Neural cell (in vitro differentiated cells): ENCODE measurements at regions not wholly inside any gene's neighbourhood (a gene's known extent, or its start where the extent isn't known, plus 50 kb on each side); places are given as distances from the start of the nearest gene placed in this dataset.

ENCODE experiments used
- H2AFZ ChIP-seq: fragments of 200-600, 300-800 bp; sonication (generic), shearing (Covaris generic); 2 replicates; pipeline ENCODE4 v1.6.0; 2014; ENCODE audit warnings: low read depth, mild to moderate bottlenecking, antibody characterized with exemption, low read length, moderate library complexity
- H3F3A ChIP-seq: fragments of 200-600 bp; shearing (Covaris generic); 2 replicates; pipeline ENCODE4 v1.6.1; 2016; ENCODE audit warnings: mild to moderate bottlenecking, moderate library complexity, mixed read lengths, antibody characterized with exemption, low read length; ENCODE audit not compliant: insufficient read depth, poor library complexity, severe bottlenecking
- H3K27ac ChIP-seq: fragments of 200-600, 300-800 bp; sonication (generic), shearing (Covaris generic); 2 replicates; pipeline ENCODE4 v1.5.1; 2014; ENCODE audit warnings: mild to moderate bottlenecking, low read length, moderate library complexity
- H3K27me3 ChIP-seq: fragments of 300-800, 200-600 bp; sonication (generic), shearing (Covaris generic); 2 replicates; pipeline ENCODE4 v1.6.0; 2014; ENCODE audit warnings: mild to moderate bottlenecking, low read depth, low read length, moderate library complexity; ENCODE audit not compliant: insufficient read depth
- H3K36me3 ChIP-seq: fragments of 300-800, 200-600 bp; sonication (generic), shearing (Covaris generic); 2 replicates; pipeline ENCODE4 v1.5.1; 2014; ENCODE audit warnings: mild to moderate bottlenecking, antibody characterized with exemption, low read length, moderate library complexity; ENCODE audit not compliant: insufficient read depth
- H3K4me2 ChIP-seq: fragments of 300-800, 200-600 bp; sonication (generic), shearing (Covaris generic); 2 replicates; pipeline ENCODE4 v1.6.0; 2014; ENCODE audit warnings: mild to moderate bottlenecking, low read length
- H3K4me3 ChIP-seq: fragments of 300-800, 200-600 bp; sonication (generic), shearing (Covaris generic); 2 replicates; pipeline ENCODE4 v1.5.1; 2014; ENCODE audit warnings: mild to moderate bottlenecking, low read length, moderate library complexity
- H3K79me2 ChIP-seq: fragments of 200-600 bp; shearing (Covaris generic); replicated peaks from 2 replicates; pipeline ENCODE4 v1.6.0; 2014; ENCODE audit warnings: mild to moderate bottlenecking, low read length, moderate library complexity; ENCODE audit not compliant: insufficient read depth
- H3K9ac ChIP-seq: fragments of 300-800, 200-600 bp; sonication (generic), shearing (Covaris generic); 2 replicates; pipeline ENCODE4 v1.6.1; 2016; ENCODE audit warnings: mild to moderate bottlenecking, low read length, mixed read lengths
- H3K9me2 ChIP-seq: fragments of 200-600 bp; shearing (Covaris generic); 2 replicates; pipeline ENCODE4 v1.6.1; 2016; ENCODE audit warnings: mild to moderate bottlenecking, low read length, mixed read lengths; ENCODE audit not compliant: insufficient read depth
- H3K9me3 ChIP-seq: fragments of 200-600, 300-800 bp; sonication (generic), shearing (Covaris generic); 2 replicates; pipeline ENCODE4 v1.6.1; 2016; ENCODE audit warnings: mild to moderate bottlenecking, mixed run types, low read length, moderate library complexity, mixed read lengths
- H4K20me1 ChIP-seq: fragments of 200-600 bp; shearing (Covaris generic); 2 replicates; pipeline ENCODE4 v1.6.1; 2016; ENCODE audit warnings: mild to moderate bottlenecking, mixed run types; ENCODE audit not compliant: insufficient read depth
- CTCF ChIP-seq: fragments of 450-650 bp; IDR thresholded peaks from 2 replicates; pipeline ENCODE4 v1.5.1; 2014; ENCODE audit warnings: antibody characterized with exemption, mild to moderate bottlenecking, moderate library complexity; ENCODE audit not compliant: poor library complexity, severe bottlenecking
- EP300 ChIP-seq: fragments of 450-650 bp; conservative IDR thresholded peaks from 2 replicates; pipeline ENCODE4 v1.6.1; 2014; ENCODE audit warnings: antibody characterized with exemption, mild to moderate bottlenecking, moderate library complexity; ENCODE audit not compliant: poor library complexity, severe bottlenecking
- EZH2 ChIP-seq: fragments of 200-600, 300-800 bp; shearing (Covaris generic), sonication (generic); IDR thresholded peaks from 2 replicates; pipeline ENCODE4 v1.6.1; 2014; ENCODE audit warnings: antibody characterized with exemption, low read length, borderline replicate concordance, mild to moderate bottlenecking; ENCODE audit not compliant: insufficient read depth, poor library complexity, severe bottlenecking
- MXI1 ChIP-seq: fragments of 450-650 bp; conservative IDR thresholded peaks from 2 replicates; pipeline ENCODE4 v1.6.1; 2014; ENCODE audit warnings: antibody characterized with exemption, mild to moderate bottlenecking; ENCODE audit not compliant: poor library complexity, severe bottlenecking
- POLR2AphosphoS5 ChIP-seq: IDR thresholded peaks from 2 replicates; pipeline ENCODE4 v1.6.1; 2012
- RAD21 ChIP-seq: fragments of 450-650 bp; conservative IDR thresholded peaks from 2 replicates; pipeline ENCODE4 v1.6.1; 2014; ENCODE audit warnings: antibody characterized with exemption, mild to moderate bottlenecking, moderate library complexity
- SMC3 ChIP-seq: fragments of 450-650 bp; conservative IDR thresholded peaks from 2 replicates; pipeline ENCODE4 v1.6.1; 2014; ENCODE audit warnings: antibody characterized with exemption, mild to moderate bottlenecking, moderate library complexity; ENCODE audit not compliant: poor library complexity
- TAF1 ChIP-seq: IDR thresholded peaks from 2 replicates; pipeline ENCODE4 v1.6.1; 2012; ENCODE audit warnings: low read depth
- TF ChIP-seq, protein P1 (sequence below): IDR thresholded peaks from 2 replicates; pipeline ENCODE4 v1.6.1; 2012; ENCODE audit warnings: borderline replicate concordance

GRCh38 chr20:7029019-7029418 is 261.5 kb downstream of the BMP2 start:
- Histone ChIP-seq H3K4me3 (no peak overlapping the region), H3K4me2 (no peak overlapping the region), H2AFZ (no peak overlapping the region), H3K27ac (no peak overlapping the region), H3K9me3 (no peaks in the 10 kb centered on the region), H3F3A (no peaks in the 10 kb centered on the region), H3K79me2 (no peaks in the 10 kb centered on the region), H3K27me3 (no peaks in the 10 kb centered on the region), H3K36me3 (no peaks in the 10 kb centered on the region), H4K20me1 (no peaks in the 10 kb centered on the region), H3K9me2 (no peaks in the 10 kb centered on the region), H3K9ac (no peak overlapping the region)
- no peak for TF ChIP-seq EZH2
- TF ChIP-seq, protein P1, sequence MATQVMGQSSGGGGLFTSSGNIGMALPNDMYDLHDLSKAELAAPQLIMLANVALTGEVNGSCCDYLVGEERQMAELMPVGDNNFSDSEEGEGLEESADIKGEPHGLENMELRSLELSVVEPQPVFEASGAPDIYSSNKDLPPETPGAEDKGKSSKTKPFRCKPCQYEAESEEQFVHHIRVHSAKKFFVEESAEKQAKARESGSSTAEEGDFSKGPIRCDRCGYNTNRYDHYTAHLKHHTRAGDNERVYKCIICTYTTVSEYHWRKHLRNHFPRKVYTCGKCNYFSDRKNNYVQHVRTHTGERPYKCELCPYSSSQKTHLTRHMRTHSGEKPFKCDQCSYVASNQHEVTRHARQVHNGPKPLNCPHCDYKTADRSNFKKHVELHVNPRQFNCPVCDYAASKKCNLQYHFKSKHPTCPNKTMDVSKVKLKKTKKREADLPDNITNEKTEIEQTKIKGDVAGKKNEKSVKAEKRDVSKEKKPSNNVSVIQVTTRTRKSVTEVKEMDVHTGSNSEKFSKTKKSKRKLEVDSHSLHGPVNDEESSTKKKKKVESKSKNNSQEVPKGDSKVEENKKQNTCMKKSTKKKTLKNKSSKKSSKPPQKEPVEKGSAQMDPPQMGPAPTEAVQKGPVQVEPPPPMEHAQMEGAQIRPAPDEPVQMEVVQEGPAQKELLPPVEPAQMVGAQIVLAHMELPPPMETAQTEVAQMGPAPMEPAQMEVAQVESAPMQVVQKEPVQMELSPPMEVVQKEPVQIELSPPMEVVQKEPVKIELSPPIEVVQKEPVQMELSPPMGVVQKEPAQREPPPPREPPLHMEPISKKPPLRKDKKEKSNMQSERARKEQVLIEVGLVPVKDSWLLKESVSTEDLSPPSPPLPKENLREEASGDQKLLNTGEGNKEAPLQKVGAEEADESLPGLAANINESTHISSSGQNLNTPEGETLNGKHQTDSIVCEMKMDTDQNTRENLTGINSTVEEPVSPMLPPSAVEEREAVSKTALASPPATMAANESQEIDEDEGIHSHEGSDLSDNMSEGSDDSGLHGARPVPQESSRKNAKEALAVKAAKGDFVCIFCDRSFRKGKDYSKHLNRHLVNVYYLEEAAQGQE: no peak
- TF ChIP-seq MXI1: no peak
- no peak for TF ChIP-seq POLR2AphosphoS5
- no peak for TF ChIP-seq CTCF
- TF ChIP-seq TAF1: no peak
- TF ChIP-seq SMC3: no peak
- TF ChIP-seq EP300: no peak
- no peak for TF ChIP-seq RAD21

DNA sequence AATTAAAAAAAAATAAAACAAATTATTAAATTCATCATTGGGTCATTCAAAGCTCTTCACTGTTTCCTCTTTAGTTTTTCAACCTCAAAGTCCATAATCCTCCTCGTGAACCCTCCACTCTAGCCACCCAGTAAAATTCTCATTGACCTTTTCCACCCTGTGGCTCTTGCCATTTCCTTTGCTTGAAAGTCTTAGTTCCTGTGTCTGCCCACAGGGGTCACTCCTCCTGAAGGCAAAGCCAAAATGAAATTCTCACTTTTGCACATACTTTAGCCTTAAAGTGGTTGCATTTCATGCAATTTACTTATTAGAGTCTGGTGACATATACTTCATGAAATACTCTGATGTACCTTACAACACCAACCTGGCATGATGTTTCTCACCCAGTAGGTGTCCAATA is 263.7 kb downstream of the BMP2 start:
- H3F3A ChIP-seq: no peaks in the 10 kb centered on the region
- TF ChIP-seq SMC3 (no peak), RAD21 (no peak), MXI1 (no peak), EP300 (no peak), CTCF (no peak), POLR2AphosphoS5 (no peak), TAF1 (no peak), EZH2 (no peak)
- TF ChIP-seq, protein P1: no peak
- no peaks in the 10 kb centered on the region for H3K9me3 ChIP-seq
- H3K9me2 ChIP-seq: no peaks in the 10 kb centered on the region
- H3K4me3 ChIP-seq: no peak overlapping the region
- H2AFZ ChIP-seq: no peak overlapping the region
- H3K4me2 ChIP-seq: no peak overlapping the region
- no peak overlapping the region for H3K9ac ChIP-seq
- H3K36me3 ChIP-seq: no peaks in the 10 kb centered on the region
- no peaks in the 10 kb centered on the region for H4K20me1 ChIP-seq
- H3K27ac ChIP-seq: no peak overlapping the region
- no peaks in the 10 kb centered on the region for H3K79me2 ChIP-seq
- H3K27me3 ChIP-seq: no peaks in the 10 kb centered on the region
